ENCODE measurements at regions not wholly inside any gene's neighbourhood (a gene's known extent, or its start where the extent isn't known, plus 50 kb on each side); places are given as distances from the start of the nearest gene placed in this dataset.

- no peaks in the 10 kb centered on the region for H3K27me3 ChIP-seq
- no peaks in the 10 kb centered on the region for H3K36me3 ChIP-seq (replicated peaks in 1 of 2; ENCODE audit: insufficient read depth in 1 of 2, low read depth in 2 of 2)
- ATAC-seq = no peak
- DNase-seq = no peak
- no peaks in the 10 kb centered on the region for H3K4me1 ChIP-seq
- no peak overlapping the region for H3K4me3 ChIP-seq
- no peak for TF ChIP-seq POLR2A (IDR thresholded peaks at IDR 0.05)
- TF ChIP-seq CTCF (IDR thresholded peaks at IDR 0.05) = no peak
- H3K27ac ChIP-seq = no peak overlapping the region
- 26 to 34% methylated on average over 3 of the region's 3 CpGs for WGBS, 2 donors
- intact Hi-C loops (cut with DNase I) = no loop called here
- no peaks in the 10 kb centered on the region for H3K9me3 ChIP-seq
These were observed 67.3 kb upstream of the ATP2B1 start for GRCh38 chr12:89775986-89776365.

GRCh38 chr12:89775063-89775985 is 66.7 kb upstream of the ATP2B1 start:
- 34 to 36% methylated on average over 6 of the region's 6 CpGs for WGBS, 2 donors
- ATAC-seq (no peak), DNase-seq (no peak)
- no peak overlapping the region for H3K27ac ChIP-seq
- H3K4me3 ChIP-seq = no peak overlapping the region
- H3K4me1 ChIP-seq = no peaks in the 10 kb centered on the region
- H3K9me3 ChIP-seq = no peaks in the 10 kb centered on the region
- intact Hi-C loops (cut with DNase I) = no loop called here
- H3K27me3 ChIP-seq = no peaks in the 10 kb centered on the region
- TF ChIP-seq CTCF (IDR thresholded peaks at IDR 0.05) = no peak
- no peak for TF ChIP-seq POLR2A (IDR thresholded peaks at IDR 0.05)
- no peaks in the 10 kb centered on the region for H3K36me3 ChIP-seq (replicated peaks in 1 of 2; ENCODE audit: insufficient read depth in 1 of 2, low read depth in 2 of 2)

- no peak for ATAC-seq
- no peak for TF ChIP-seq CTCF (IDR thresholded peaks at IDR 0.05)
- no peak for TF ChIP-seq POLR2A (IDR thresholded peaks at IDR 0.05)
- Histone ChIP-seq H3K9me3 (no peaks in the 10 kb centered on the region), H3K4me1 (no peaks in the 10 kb centered on the region), H3K27ac (no peak overlapping the region), H3K27me3 (no peaks in the 10 kb centered on the region), H3K4me3 (no peak overlapping the region), H3K36me3 (replicated peaks in 1 of 2; ENCODE audit: insufficient read depth in 1 of 2, low read depth in 2 of 2) (no peaks in the 10 kb centered on the region)
- no peak for DNase-seq
- 89 to 93% methylated on average over 1 of the region's 1 CpG for WGBS, 2 donors
- intact Hi-C loops (cut with DNase I) = no loop called here
These were observed 66.0 kb upstream of the ATP2B1 start for GRCh38 chr12:89774645-89775044.

- intact Hi-C loops (cut with DNase I) = no loop called here
- Histone ChIP-seq H3K9me3 (no peaks in the 10 kb centered on the region), H3K36me3 (replicated peaks in 1 of 2; ENCODE audit: insufficient read depth in 1 of 2, low read depth in 2 of 2) (no peaks in the 10 kb centered on the region), H3K4me3 (no peak overlapping the region), H3K27me3 (no peaks in the 10 kb centered on the region), H3K27ac (no peak overlapping the region), H3K4me1 (no peaks in the 10 kb centered on the region)
- no peak for ATAC-seq
- TF ChIP-seq CTCF (IDR thresholded peaks at IDR 0.05) = no peak
- no peak for TF ChIP-seq POLR2A (IDR thresholded peaks at IDR 0.05)
- no peak for DNase-seq
These were observed 61.8 kb upstream of the ATP2B1 start for GRCh38 chr12:89770391-89770790.

GRCh38 chr12:89769483-89769818 is 60.8 kb upstream of the ATP2B1 start:
- intact Hi-C loops (cut with DNase I) = no loop called here
- no peak overlapping the region for H3K27ac ChIP-seq
- no peaks in the 10 kb centered on the region for H3K9me3 ChIP-seq
- no peak for ATAC-seq
- no peak for DNase-seq
- no peak overlapping the region for H3K4me3 ChIP-seq
- no peaks in the 10 kb centered on the region for H3K27me3 ChIP-seq
- TF ChIP-seq CTCF (IDR thresholded peaks at IDR 0.05) = no peak
- no peak for TF ChIP-seq POLR2A (IDR thresholded peaks at IDR 0.05)
- no peaks in the 10 kb centered on the region for H3K36me3 ChIP-seq (replicated peaks in 1 of 2; ENCODE audit: insufficient read depth in 1 of 2, low read depth in 2 of 2)
- H3K4me1 ChIP-seq = no peaks in the 10 kb centered on the region
- 87 to 100% methylated on average over 1 of the region's 1 CpG for WGBS, 2 donors
